ENCODE measurements at regions not wholly inside any gene's neighbourhood (a gene's known extent, or its start where the extent isn't known, plus 50 kb on each side); places are given as distances from the start of the nearest gene placed in this dataset.

GRCh38 chr22:48636746-48637145 lies 1190.9 kb downstream of the BRD1 start:
- ATAC-seq (peak in 1 of 3 donors; percentile 25), DNase-seq (no peak)
- no peak overlapping the region for H3K27ac ChIP-seq (ENCODE audit: low read length)
- Mint-ChIP-seq H3K4me3 (no peak overlapping the region), H3K36me3 (no peaks in the 10 kb centered on the region), H3K27ac (no peak overlapping the region), H3K27me3 (ENCODE audit: low read depth in 2 of 2) (no peaks in the 10 kb centered on the region), H3K9me3 (no peaks in the 10 kb centered on the region), H3K4me1 (no peaks in the 10 kb centered on the region)
- H3K4me1 ChIP-seq (ENCODE audit: control insufficient read depth, insufficient read depth, low read length) = peaks cover 17% of the 10 kb centered on the region
- H3K36me3 ChIP-seq (ENCODE audit: control insufficient read depth, insufficient read depth, low read length) = no peaks in the 10 kb centered on the region
- no peaks in the 10 kb centered on the region for H3K27me3 ChIP-seq (ENCODE audit: control insufficient read depth, insufficient read depth, low read length)
- H3K4me3 ChIP-seq (ENCODE audit: low read length) = no peak overlapping the region
- WGBS (ENCODE audit: insufficient coverage) = 88% methylated on average over 6 of the region's 6 CpGs
- TF ChIP-seq CTCF (IDR thresholded peaks at IDR 0.05) = no peak
- intact Hi-C loops (cut with micrococcal nuclease) = no loop called here
- no peaks in the 10 kb centered on the region for H3K9me3 ChIP-seq (ENCODE audit: control insufficient read depth, insufficient read depth, low read length)

GRCh38 chr22:48635816-48636215 lies 1191.9 kb downstream of the BRD1 start:
- no peaks in the 10 kb centered on the region for H3K36me3 Mint-ChIP-seq
- Histone ChIP-seq H3K4me3 (ENCODE audit: low read length) (no peak overlapping the region), H3K4me1 (ENCODE audit: control insufficient read depth, insufficient read depth, low read length) (peaks cover 17% of the 10 kb centered on the region), H3K27me3 (ENCODE audit: control insufficient read depth, insufficient read depth, low read length) (no peaks in the 10 kb centered on the region), H3K36me3 (ENCODE audit: control insufficient read depth, insufficient read depth, low read length) (no peaks in the 10 kb centered on the region), H3K27ac (ENCODE audit: low read length) (no peak overlapping the region), H3K9me3 (ENCODE audit: control insufficient read depth, insufficient read depth, low read length) (no peaks in the 10 kb centered on the region)
- H3K9me3 Mint-ChIP-seq = no peaks in the 10 kb centered on the region
- DNase-seq = no peak
- intact Hi-C loops (cut with micrococcal nuclease) = no loop called here
- H3K27ac Mint-ChIP-seq = no peak overlapping the region
- TF ChIP-seq CTCF (IDR thresholded peaks at IDR 0.05) = no peak
- 6% methylated on average over 10 of the region's 10 CpGs for WGBS (ENCODE audit: insufficient coverage)
- no peak for ATAC-seq
- H3K4me1 Mint-ChIP-seq = no peaks in the 10 kb centered on the region
- no peaks in the 10 kb centered on the region for H3K27me3 Mint-ChIP-seq (ENCODE audit: low read depth in 2 of 2)
- H3K4me3 Mint-ChIP-seq = no peak overlapping the region

GRCh38 chr22:48635031-48635430 lies 1192.6 kb downstream of the BRD1 start:
- intact Hi-C loops (cut with micrococcal nuclease) = no loop called here
- Histone ChIP-seq H3K27ac (ENCODE audit: low read length) (no peak overlapping the region), H3K4me1 (ENCODE audit: control insufficient read depth, insufficient read depth, low read length) (peaks cover 17% of the 10 kb centered on the region), H3K9me3 (ENCODE audit: control insufficient read depth, insufficient read depth, low read length) (no peaks in the 10 kb centered on the region), H3K27me3 (ENCODE audit: control insufficient read depth, insufficient read depth, low read length) (no peaks in the 10 kb centered on the region), H3K4me3 (ENCODE audit: low read length) (no peak overlapping the region), H3K36me3 (ENCODE audit: control insufficient read depth, insufficient read depth, low read length) (no peaks in the 10 kb centered on the region)
- no peak overlapping the region for H3K4me3 Mint-ChIP-seq
- no peak for TF ChIP-seq CTCF (IDR thresholded peaks at IDR 0.05)
- H3K27me3 Mint-ChIP-seq (ENCODE audit: low read depth in 2 of 2) = no peaks in the 10 kb centered on the region
- DNase-seq = no peak
- no peak for ATAC-seq
- no peaks in the 10 kb centered on the region for H3K36me3 Mint-ChIP-seq
- no peaks in the 10 kb centered on the region for H3K9me3 Mint-ChIP-seq
- H3K27ac Mint-ChIP-seq = no peak overlapping the region
- WGBS (ENCODE audit: insufficient coverage) = 85% methylated on average over 12 of the region's 12 CpGs
- H3K4me1 Mint-ChIP-seq = no peaks in the 10 kb centered on the region

GRCh38 chr22:48633996-48634836 lies 1193.5 kb downstream of the BRD1 start:
- no peak for TF ChIP-seq CTCF (IDR thresholded peaks at IDR 0.05)
- H3K27me3 ChIP-seq (ENCODE audit: control insufficient read depth, insufficient read depth, low read length) = no peaks in the 10 kb centered on the region
- H3K36me3 ChIP-seq (ENCODE audit: control insufficient read depth, insufficient read depth, low read length) = no peaks in the 10 kb centered on the region
- H3K4me3 Mint-ChIP-seq = no peak overlapping the region
- no peak for DNase-seq
- H3K27me3 Mint-ChIP-seq (ENCODE audit: low read depth in 2 of 2) = no peaks in the 10 kb centered on the region
- intact Hi-C loops (cut with micrococcal nuclease) = no loop called here
- no peak overlapping the region for H3K4me3 ChIP-seq (ENCODE audit: low read length)
- no peaks in the 10 kb centered on the region for H3K4me1 Mint-ChIP-seq
- H3K36me3 Mint-ChIP-seq = no peaks in the 10 kb centered on the region
- no peaks in the 10 kb centered on the region for H3K9me3 ChIP-seq (ENCODE audit: control insufficient read depth, insufficient read depth, low read length)
- no peak for ATAC-seq
- WGBS (ENCODE audit: insufficient coverage) = 83% methylated on average over 9 of the region's 9 CpGs
- peaks cover 17% of the 10 kb centered on the region for H3K4me1 ChIP-seq (ENCODE audit: control insufficient read depth, insufficient read depth, low read length)
- H3K27ac Mint-ChIP-seq = no peak overlapping the region
- no peaks in the 10 kb centered on the region for H3K9me3 Mint-ChIP-seq
- no peak overlapping the region for H3K27ac ChIP-seq (ENCODE audit: low read length)
